ENCODE measurements at regions not wholly inside any gene's neighbourhood (a gene's known extent, or its start where the extent isn't known, plus 50 kb on each side); places are given as distances from the start of the nearest gene placed in this dataset.

GRCh38 chr12:100688451-100688864, 106.1 kb upstream of the ANO4 start:
- TF ChIP-seq CTCF (IDR thresholded peaks at IDR 0.05) (no peak), POLR2A (IDR thresholded peaks at IDR 0.05) (no peak)
